IMR-90 (cell line): ENCODE measurements at regions not wholly inside any gene's neighbourhood (a gene's known extent, or its start where the extent isn't known, plus 50 kb on each side); places are given as distances from the start of the nearest gene placed in this dataset.

Experiments
- ATAC-seq: fragments of 200-7000 bp; cut with Tn5 transposase; 2 replicates; pipeline ENCODE4 v1.9.1; 2020; ENCODE audit warnings: low read depth, mild to moderate bottlenecking, moderate library complexity
- BruUV-seq: library from RNA; stranded (reverse); fragments of 400-500 nt; replicated peaks from 2 replicates; lab custom pipeline; 2021; lab: Mats Ljungman, UMichigan
- CTCF ChIA-PET: fragments of 300-600 bp; formaldehyde crosslinking; extraction: SDS; loops from one replicate; lab custom pipeline; 2021; ENCODE audit warnings: antibody characterized with exemption; lab: Yijun Ruan, JAX
- POLR2A ChIA-PET: fragments of 300-600 bp; sonication (Branson Sonifier 250); formaldehyde crosslinking; loops from one replicate; lab custom pipeline; 2022; ENCODE audit warnings: antibody characterized with exemption; ENCODE audit not compliant: unreplicated experiment; lab: Charles Lee
- DNase-seq: peaks from one replicate; pipeline ENCODE4 v3.0.0; 2013
- H2AFZ ChIP-seq: replicated peaks from 2 replicates; pipeline ENCODE3; 2013; ENCODE audit warnings: low read length, mild to moderate bottlenecking; ENCODE audit not compliant: poor library complexity
- H2AK5ac ChIP-seq: 2 replicates; pipeline ENCODE4 v1.6.1; 2013; ENCODE audit warnings: low read depth, low read length, inconsistent platforms
- H2AK9ac ChIP-seq: replicated peaks from 2 replicates; pipeline ENCODE3; 2013; ENCODE audit warnings: mild to moderate bottlenecking, low read depth, low read length, moderate library complexity; ENCODE audit not compliant: poor library complexity
- H2BK120ac ChIP-seq: 2 replicates; pipeline ENCODE4 v1.6.1; 2013; ENCODE audit warnings: low read depth, low read length, inconsistent platforms
- H2BK15ac ChIP-seq: 3 replicates; pipeline ENCODE4 v1.6.1; 2013; ENCODE audit warnings: low read depth, low read length, inconsistent platforms
- H2BK20ac ChIP-seq: 2 replicates; pipeline ENCODE4 v1.6.1; 2013; ENCODE audit warnings: low read depth, mild to moderate bottlenecking, inconsistent platforms, low read length, moderate library complexity
- H2BK5ac ChIP-seq: 2 replicates; pipeline ENCODE4 v1.6.1; 2013; ENCODE audit warnings: mild to moderate bottlenecking, low read depth, low read length, inconsistent platforms; ENCODE audit not compliant: poor library complexity, severe bottlenecking
- H3K14ac ChIP-seq: replicated peaks from 2 replicates; pipeline ENCODE4 v1.6.1; 2013; ENCODE audit warnings: low read depth, low read length, inconsistent platforms
- H3K18ac ChIP-seq: 2 replicates; pipeline ENCODE4 v1.6.1; 2013; ENCODE audit warnings: low read depth, low read length, control low read depth
- H3K23ac ChIP-seq: 2 replicates; pipeline ENCODE4 v1.6.1; 2013; ENCODE audit warnings: low read depth, low read length, inconsistent platforms
- H3K27ac ChIP-seq: 2 replicates; pipeline ENCODE4 v1.5.1; 2013; ENCODE audit warnings: mild to moderate bottlenecking, control low read depth, low read length; ENCODE audit not compliant: insufficient read depth
- H3K27me3 ChIP-seq: 2 replicates; pipeline ENCODE4 v1.6.1; 2013; ENCODE audit warnings: low read length; ENCODE audit not compliant: control insufficient read depth, insufficient read depth
- H3K36me3 ChIP-seq: 2 replicates; pipeline ENCODE4 v1.6.1; 2013; ENCODE audit warnings: low read length, mixed read lengths; ENCODE audit not compliant: control insufficient read depth, insufficient read depth
- H3K4ac ChIP-seq: 2 replicates; pipeline ENCODE4 v1.6.1; 2013; ENCODE audit warnings: low read depth, low read length, inconsistent platforms
- H3K4me1 ChIP-seq: 2 replicates; pipeline ENCODE4 v1.6.1; 2013; ENCODE audit warnings: low read length, mixed read lengths; ENCODE audit not compliant: control insufficient read depth, insufficient read depth
- H3K4me2 ChIP-seq: 2 replicates; pipeline ENCODE4 v1.6.1; 2013; ENCODE audit warnings: low read depth, mild to moderate bottlenecking, control low read depth, low read length, moderate library complexity
- H3K4me3 ChIP-seq: 2 replicates; pipeline ENCODE4 v1.5.1; 2013; ENCODE audit warnings: low read depth, mild to moderate bottlenecking, control low read depth, low read length, moderate library complexity; ENCODE audit not compliant: insufficient read depth
- H3K56ac ChIP-seq: 2 replicates; pipeline ENCODE4 v1.6.1; 2013; ENCODE audit warnings: low read length, inconsistent platforms; ENCODE audit not compliant: insufficient read depth; ENCODE audit errors: extremely low read depth
- H3K79me1 ChIP-seq, 2 experiments: 2 replicates each; pipeline ENCODE4 v1.6.1; 2013; ENCODE audit warnings: low read length in 2 of 2, inconsistent platforms in 1 of 2, low read depth in 1 of 2
- H3K9ac ChIP-seq: 2 replicates; pipeline ENCODE4 v1.6.1; 2013; ENCODE audit warnings: low read depth, low read length, control low read depth
- H3K9me1 ChIP-seq: 2 replicates; pipeline ENCODE4 v1.6.1; 2013; ENCODE audit warnings: low read length, inconsistent platforms; ENCODE audit not compliant: insufficient read depth
- H3K9me3 ChIP-seq: 2 replicates; pipeline ENCODE4 v1.6.1; 2013; ENCODE audit warnings: low read length; ENCODE audit not compliant: control insufficient read depth, insufficient read depth
- H4K20me1 ChIP-seq: 2 replicates; pipeline ENCODE4 v1.6.1; 2013; ENCODE audit warnings: low read length, inconsistent platforms; ENCODE audit not compliant: insufficient read depth
- H4K5ac ChIP-seq: 2 replicates; pipeline ENCODE4 v1.6.1; 2013; ENCODE audit warnings: mild to moderate bottlenecking, low read depth, low read length, control low read depth
- H4K8ac ChIP-seq, 2 experiments: 2 replicates each; pipeline ENCODE4 v1.6.1; 2013; ENCODE audit warnings: low read depth in 2 of 2, low read length in 2 of 2, control low read depth in 1 of 2, inconsistent platforms in 1 of 2
- H4K91ac ChIP-seq: 2 replicates; pipeline ENCODE4 v1.6.1; 2013; ENCODE audit warnings: low read depth, low read length, inconsistent platforms; ENCODE audit not compliant: insufficient read depth
- BHLHE40 ChIP-seq: fragments of 150-350 bp; IDR thresholded peaks from 2 replicates; pipeline ENCODE4 v1.6.1; 2016; ENCODE audit warnings: mild to moderate bottlenecking, low read depth, low read length
- CHD1 ChIP-seq: IDR thresholded peaks from 2 replicates; pipeline ENCODE4 v1.6.1; 2012; ENCODE audit warnings: low read depth, low read length, improper control_type of control experiment
- CTCF ChIP-seq: conservative IDR thresholded peaks from 2 replicates; pipeline ENCODE4 v1.5.1; 2012; ENCODE audit warnings: mild to moderate bottlenecking, low read depth, low read length, improper control_type of control experiment
- RAD21 ChIP-seq: IDR thresholded peaks from 2 replicates; pipeline ENCODE4 v1.6.1; 2012; ENCODE audit warnings: low read length, improper control_type of control experiment
- RFX5 ChIP-seq: IDR thresholded peaks from 2 replicates; pipeline ENCODE4 v1.8.0; 2012; ENCODE audit warnings: low read depth, mild to moderate bottlenecking, low read length, moderate library complexity
- SMC3 ChIP-seq: fragments of 150-350 bp; IDR thresholded peaks from 2 replicates; pipeline ENCODE4 v1.6.1; 2016; ENCODE audit warnings: low read depth, mild to moderate bottlenecking, antibody characterized with exemption, low read length, moderate library complexity
- WGBS, 2 experiments: methylation state at CpG; one replicate each; pipeline versions ENCODE4 v1.1.5 to v1.1.7; 2013; ENCODE audit warnings: missing lambda C conversion rate in 2 of 2; ENCODE audit not compliant: insufficient read length in 1 of 2; ENCODE audit errors: extremely low coverage in 2 of 2; 5-methylcytosine and 5-hydroxymethylcytosine counted together
- dilution Hi-C: fragments of 300-500 bp; cut with HindIII; formaldehyde crosslinking; loops from one replicate; pipeline ENCODE4 v1.14.3; 2018; ENCODE audit warnings: low sequenced_read_pairs; ENCODE audit not compliant: unreplicated experiment
- in situ Hi-C: fragments of 300-500 bp; cut with MboI; formaldehyde crosslinking; loops from 3 replicates; pipeline ENCODE4 v1.14.3; 2019; ENCODE audit warnings: low sequenced_read_pairs, inconsistent platforms, mixed read lengths
- intact Hi-C: fragments of 100-400 bp; cut with micrococcal nuclease; formaldehyde crosslinking; loops from 2 replicates; pipeline ENCODE4 v1.10.0; 2022

- Histone ChIP-seq H2AFZ (no peak overlapping the region), H2BK15ac (no peak overlapping the region), H3K4me1 (no peaks in the 10 kb centered on the region), H3K14ac (no peak overlapping the region), H3K23ac (no peak overlapping the region), H3K56ac (no peak overlapping the region), H2BK120ac (no peak overlapping the region), H2AK9ac (no peak overlapping the region), H3K4ac (no peak overlapping the region), H3K9me1 (no peaks in the 10 kb centered on the region), H3K27me3 (peaks cover 2% of the 10 kb centered on the region; the same call in 1 of the 2 replicates), H4K91ac (no peak overlapping the region), H2BK5ac (no peak overlapping the region), H3K9me3 (no peaks in the 10 kb centered on the region), H4K20me1 (no peaks in the 10 kb centered on the region), H2AK5ac (no peak overlapping the region), H3K18ac (no peak overlapping the region), H3K4me2 (no peak overlapping the region), H3K9ac (no peak overlapping the region), H3K4me3 (no peak overlapping the region), H3K36me3 (no peaks in the 10 kb centered on the region), H3K27ac (no peak overlapping the region), H2BK20ac (no peak overlapping the region), H4K5ac (no peak overlapping the region), H4K8ac (no peak overlapping the region), H3K79me1 (no peaks in the 10 kb centered on the region)
- BruUV-seq: no TSS peak
- ChIA-PET POLR2A (no interaction called here), CTCF (interaction anchor here (0.6 kb wide), 1 partner anchor 378 kb away, joined by 4 read pairs; no protein-coding TSS in a partner anchor)
- 8% methylated on average over 2 of the region's 9 CpGs; no CpG with 5 or more reads in 1 of the 2 experiments for WGBS, 2 experiments
- in situ Hi-C loops: no loop called here
- DNase-seq: no peak
- intact Hi-C loops: no loop called here
- no peak for ATAC-seq
- dilution Hi-C loops: no loop called here
- no peak for TF ChIP-seq RFX5
- no peak for TF ChIP-seq CTCF
- TF ChIP-seq SMC3: no peak
- TF ChIP-seq BHLHE40: no peak
- TF ChIP-seq CHD1: no peak
- no peak for TF ChIP-seq RAD21
Measured at GRCh38 chr20:56955680-56956079, 310.8 kb downstream of the BMP7 start.
